ENCODE measurements at regions not wholly inside any gene's neighbourhood (a gene's known extent, or its start where the extent isn't known, plus 50 kb on each side); places are given as distances from the start of the nearest gene placed in this dataset.

DNA sequence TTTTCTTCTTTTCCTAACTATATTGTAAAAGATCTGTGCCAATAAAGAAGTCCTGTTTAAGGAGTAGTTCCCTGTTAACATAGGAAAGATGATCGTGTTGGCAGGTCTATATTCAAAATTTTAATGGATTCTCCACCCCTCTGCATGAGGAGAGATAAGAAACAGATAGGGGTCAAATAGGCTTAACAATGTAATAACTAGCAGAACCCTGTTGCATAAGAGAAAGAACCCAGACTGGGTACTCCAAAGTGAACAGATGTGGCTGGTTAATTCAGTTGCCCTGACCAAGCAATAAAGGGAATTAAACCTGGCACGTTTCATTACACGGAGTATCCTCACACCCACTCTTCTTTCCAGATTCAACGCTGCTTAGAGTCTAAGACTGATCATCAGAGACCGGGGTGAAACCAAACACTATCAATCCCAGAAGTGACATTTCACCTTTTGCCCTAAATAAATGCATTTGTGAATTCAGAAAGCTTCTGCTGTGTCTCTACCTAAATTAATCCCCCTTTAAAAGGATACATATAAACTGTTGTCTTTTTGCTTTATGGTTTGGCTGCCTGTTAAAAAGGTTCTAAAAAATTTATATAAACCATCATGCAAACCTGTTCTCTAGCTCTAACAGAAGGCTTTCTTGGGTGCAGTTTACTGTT, 1276.9 kb upstream of the WWC1 start:
- H3K27me3 ChIP-seq (replicated peaks in 1 of 4; ENCODE audit: control extremely low read depth in 1 of 4, control insufficient read depth in 3 of 4, insufficient read depth in 4 of 4, low read length in 3 of 4), result no peaks in the 10 kb centered on the region
- no peak for TF ChIP-seq EZH2 (IDR thresholded peaks at IDR 0.05; ENCODE audit: borderline replicate concordance, insufficient read depth, low read depth, low read length, poor library complexity, severe bottlenecking)
- TF ChIP-seq, protein P1, sequence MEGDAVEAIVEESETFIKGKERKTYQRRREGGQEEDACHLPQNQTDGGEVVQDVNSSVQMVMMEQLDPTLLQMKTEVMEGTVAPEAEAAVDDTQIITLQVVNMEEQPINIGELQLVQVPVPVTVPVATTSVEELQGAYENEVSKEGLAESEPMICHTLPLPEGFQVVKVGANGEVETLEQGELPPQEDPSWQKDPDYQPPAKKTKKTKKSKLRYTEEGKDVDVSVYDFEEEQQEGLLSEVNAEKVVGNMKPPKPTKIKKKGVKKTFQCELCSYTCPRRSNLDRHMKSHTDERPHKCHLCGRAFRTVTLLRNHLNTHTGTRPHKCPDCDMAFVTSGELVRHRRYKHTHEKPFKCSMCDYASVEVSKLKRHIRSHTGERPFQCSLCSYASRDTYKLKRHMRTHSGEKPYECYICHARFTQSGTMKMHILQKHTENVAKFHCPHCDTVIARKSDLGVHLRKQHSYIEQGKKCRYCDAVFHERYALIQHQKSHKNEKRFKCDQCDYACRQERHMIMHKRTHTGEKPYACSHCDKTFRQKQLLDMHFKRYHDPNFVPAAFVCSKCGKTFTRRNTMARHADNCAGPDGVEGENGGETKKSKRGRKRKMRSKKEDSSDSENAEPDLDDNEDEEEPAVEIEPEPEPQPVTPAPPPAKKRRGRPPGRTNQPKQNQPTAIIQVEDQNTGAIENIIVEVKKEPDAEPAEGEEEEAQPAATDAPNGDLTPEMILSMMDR (IDR thresholded peaks at IDR 0.05), result no peak
- no peak overlapping the region for H3K9ac ChIP-seq (ENCODE audit: low read length)
- H3K4me1 Mint-ChIP-seq, result no peaks in the 10 kb centered on the region
- no peak overlapping the region for H3K4me2 ChIP-seq (replicated peaks; ENCODE audit: low read depth, low read length, poor library complexity, severe bottlenecking)
- 90% methylated on average over 4 of the region's 5 CpGs for WGBS (ENCODE audit: insufficient coverage)
- DNase-seq, result no peak
- H3K4me3 ChIP-seq (ENCODE audit: control extremely low read depth in 1 of 5, extremely low read depth in 1 of 5, insufficient read depth in 1 of 5, low read depth in 2 of 5, low read length in 4 of 5), result no peak overlapping the region
- no peak overlapping the region for H3K4me3 Mint-ChIP-seq
- POLR2A ChIA-PET, result no interaction called here
- no peaks in the 10 kb centered on the region for H4K20me1 ChIP-seq (ENCODE audit: control insufficient read depth, insufficient read depth, low read length, poor library complexity, severe bottlenecking)
- no peak overlapping the region for H3K27ac Mint-ChIP-seq
- no peaks in the 10 kb centered on the region for H3K27me3 Mint-ChIP-seq
- H3K79me2 ChIP-seq (ENCODE audit: control insufficient read depth, insufficient read depth, low read length), result no peaks in the 10 kb centered on the region
- ATAC-seq (ENCODE audit: low read depth), result no peak
- intact Hi-C loops (cut with micrococcal nuclease), result no loop called here
- no peaks in the 10 kb centered on the region for H3K9me3 ChIP-seq (ENCODE audit: control extremely low read depth in 1 of 3, control insufficient read depth in 2 of 3, insufficient read depth in 1 of 3, low read length in 2 of 3)
- no peak overlapping the region for H2AFZ ChIP-seq (ENCODE audit: insufficient read depth, low read depth, low read length, poor library complexity, severe bottlenecking)
- H3K9me3 Mint-ChIP-seq (ENCODE audit: insufficient read depth), result peaks cover 2% of the 10 kb centered on the region
- H3K27ac ChIP-seq (ENCODE audit: low read length in 2 of 2), result no peak overlapping the region
- CTCF ChIA-PET, result no interaction called here
- no peaks in the 10 kb centered on the region for H3K4me1 ChIP-seq (ENCODE audit: control insufficient read depth in 2 of 2, insufficient read depth in 2 of 2, low read length in 2 of 2)
- H3K36me3 ChIP-seq (replicated peaks in 1 of 2; ENCODE audit: control extremely low read depth in 1 of 2, control insufficient read depth in 1 of 2, extremely low read depth in 1 of 2, insufficient read depth in 2 of 2, low read length in 1 of 2), result no peaks in the 10 kb centered on the region

DNA sequence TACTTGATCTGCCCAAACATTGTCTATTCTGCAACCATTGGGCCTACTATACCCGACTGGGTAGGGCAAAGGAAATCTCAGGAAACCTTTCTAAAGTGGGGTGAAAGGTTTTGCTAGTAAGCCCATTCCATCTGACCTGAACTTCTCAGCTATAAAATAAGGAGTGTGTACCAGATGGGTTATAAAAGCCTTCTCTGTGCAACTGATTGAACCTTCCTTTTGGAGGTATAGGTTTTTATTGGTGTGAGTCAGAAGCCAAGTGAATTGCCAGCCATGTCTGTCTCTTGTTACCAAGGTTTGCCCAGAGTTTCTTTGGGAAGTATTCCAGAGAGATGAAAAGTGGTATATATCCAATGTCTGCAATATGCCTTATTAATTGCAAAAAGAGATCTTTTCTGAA, 1271.0 kb upstream of the WWC1 start:
- no peak overlapping the region for H3K9ac ChIP-seq (ENCODE audit: low read length)
- Mint-ChIP-seq H3K4me3 (no peak overlapping the region), H3K27ac (no peak overlapping the region), H3K9me3 (ENCODE audit: insufficient read depth) (peaks cover 2% of the 10 kb centered on the region), H3K4me1 (no peaks in the 10 kb centered on the region), H3K27me3 (no peaks in the 10 kb centered on the region)
- H4K20me1 ChIP-seq (ENCODE audit: control insufficient read depth, insufficient read depth, low read length, poor library complexity, severe bottlenecking), result no peaks in the 10 kb centered on the region
- intact Hi-C loops (cut with micrococcal nuclease), result no loop called here
- WGBS (ENCODE audit: insufficient coverage), result no CpG with 5 or more reads among the region's 1 CpG
- H3K9me3 ChIP-seq (ENCODE audit: control extremely low read depth in 1 of 3, control insufficient read depth in 2 of 3, insufficient read depth in 1 of 3, low read length in 2 of 3), result no peaks in the 10 kb centered on the region
- POLR2A ChIA-PET, result no interaction called here
- DNase-seq, result no peak
- H2AFZ ChIP-seq (ENCODE audit: insufficient read depth, low read depth, low read length, poor library complexity, severe bottlenecking), result no peak overlapping the region
- CTCF ChIA-PET, result no interaction called here
- no peaks in the 10 kb centered on the region for H3K79me2 ChIP-seq (ENCODE audit: control insufficient read depth, insufficient read depth, low read length)
- no peaks in the 10 kb centered on the region for H3K27me3 ChIP-seq (replicated peaks in 1 of 4; ENCODE audit: control extremely low read depth in 1 of 4, control insufficient read depth in 3 of 4, insufficient read depth in 4 of 4, low read length in 3 of 4)
- H3K27ac ChIP-seq (ENCODE audit: low read length in 2 of 2), result no peak overlapping the region
- TF ChIP-seq EZH2 (IDR thresholded peaks at IDR 0.05; ENCODE audit: borderline replicate concordance, insufficient read depth, low read depth, low read length, poor library complexity, severe bottlenecking), result no peak
- TF ChIP-seq, protein P1 (IDR thresholded peaks at IDR 0.05), result no peak
- H3K36me3 ChIP-seq (replicated peaks in 1 of 2; ENCODE audit: control extremely low read depth in 1 of 2, control insufficient read depth in 1 of 2, extremely low read depth in 1 of 2, insufficient read depth in 2 of 2, low read length in 1 of 2), result no peaks in the 10 kb centered on the region
- H3K4me2 ChIP-seq (replicated peaks; ENCODE audit: low read depth, low read length, poor library complexity, severe bottlenecking), result no peak overlapping the region
- H3K4me3 ChIP-seq (ENCODE audit: control extremely low read depth in 1 of 5, extremely low read depth in 1 of 5, insufficient read depth in 1 of 5, low read depth in 2 of 5, low read length in 4 of 5), result no peak overlapping the region
- H3K4me1 ChIP-seq (ENCODE audit: control insufficient read depth in 2 of 2, insufficient read depth in 2 of 2, low read length in 2 of 2), result no peaks in the 10 kb centered on the region
- no peak for ATAC-seq (ENCODE audit: low read depth)
